ENCODE measurements at regions not wholly inside any gene's neighbourhood (a gene's known extent, or its start where the extent isn't known, plus 50 kb on each side); places are given as distances from the start of the nearest gene placed in this dataset.

DNA sequence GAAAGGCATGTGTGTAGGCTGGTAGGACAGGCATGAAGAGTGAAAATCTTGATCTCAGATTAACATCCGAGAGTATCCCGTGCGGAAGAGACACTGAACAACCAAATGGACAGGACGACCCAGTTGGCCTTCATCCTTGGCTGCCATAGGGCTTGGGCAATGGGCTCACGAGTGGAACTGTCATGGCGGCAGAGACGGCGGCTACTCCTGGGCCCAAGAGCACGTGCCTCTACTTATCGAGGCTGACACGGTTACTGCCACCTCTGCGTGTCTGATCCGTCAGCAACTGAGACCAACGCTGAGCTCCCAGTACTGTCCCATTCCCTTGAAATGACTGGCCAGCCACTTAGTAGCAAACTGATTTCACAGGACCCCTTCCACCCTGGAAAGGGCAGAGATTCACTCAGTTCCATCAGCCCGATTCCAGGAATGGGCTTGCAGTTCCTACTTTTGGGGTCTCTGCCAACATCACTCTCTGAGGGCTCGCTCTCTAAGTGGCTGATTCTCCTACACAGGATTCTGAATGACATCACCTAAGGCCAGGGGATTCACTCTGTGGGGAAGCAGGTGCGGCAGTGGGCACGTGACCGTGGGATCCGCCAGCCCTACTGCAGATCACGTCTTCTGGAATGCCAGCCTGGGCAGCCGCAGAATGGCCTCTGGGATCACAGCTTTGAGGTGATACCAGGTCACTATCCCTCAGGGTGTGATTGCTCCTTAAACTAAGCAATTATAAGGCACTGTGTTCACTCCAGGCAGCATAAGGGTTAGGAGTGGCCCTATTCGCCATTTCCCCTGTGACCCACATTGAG is 97.8 kb downstream of the RPS6KA4 start (continued):
- TF ChIP-seq, protein P1, sequence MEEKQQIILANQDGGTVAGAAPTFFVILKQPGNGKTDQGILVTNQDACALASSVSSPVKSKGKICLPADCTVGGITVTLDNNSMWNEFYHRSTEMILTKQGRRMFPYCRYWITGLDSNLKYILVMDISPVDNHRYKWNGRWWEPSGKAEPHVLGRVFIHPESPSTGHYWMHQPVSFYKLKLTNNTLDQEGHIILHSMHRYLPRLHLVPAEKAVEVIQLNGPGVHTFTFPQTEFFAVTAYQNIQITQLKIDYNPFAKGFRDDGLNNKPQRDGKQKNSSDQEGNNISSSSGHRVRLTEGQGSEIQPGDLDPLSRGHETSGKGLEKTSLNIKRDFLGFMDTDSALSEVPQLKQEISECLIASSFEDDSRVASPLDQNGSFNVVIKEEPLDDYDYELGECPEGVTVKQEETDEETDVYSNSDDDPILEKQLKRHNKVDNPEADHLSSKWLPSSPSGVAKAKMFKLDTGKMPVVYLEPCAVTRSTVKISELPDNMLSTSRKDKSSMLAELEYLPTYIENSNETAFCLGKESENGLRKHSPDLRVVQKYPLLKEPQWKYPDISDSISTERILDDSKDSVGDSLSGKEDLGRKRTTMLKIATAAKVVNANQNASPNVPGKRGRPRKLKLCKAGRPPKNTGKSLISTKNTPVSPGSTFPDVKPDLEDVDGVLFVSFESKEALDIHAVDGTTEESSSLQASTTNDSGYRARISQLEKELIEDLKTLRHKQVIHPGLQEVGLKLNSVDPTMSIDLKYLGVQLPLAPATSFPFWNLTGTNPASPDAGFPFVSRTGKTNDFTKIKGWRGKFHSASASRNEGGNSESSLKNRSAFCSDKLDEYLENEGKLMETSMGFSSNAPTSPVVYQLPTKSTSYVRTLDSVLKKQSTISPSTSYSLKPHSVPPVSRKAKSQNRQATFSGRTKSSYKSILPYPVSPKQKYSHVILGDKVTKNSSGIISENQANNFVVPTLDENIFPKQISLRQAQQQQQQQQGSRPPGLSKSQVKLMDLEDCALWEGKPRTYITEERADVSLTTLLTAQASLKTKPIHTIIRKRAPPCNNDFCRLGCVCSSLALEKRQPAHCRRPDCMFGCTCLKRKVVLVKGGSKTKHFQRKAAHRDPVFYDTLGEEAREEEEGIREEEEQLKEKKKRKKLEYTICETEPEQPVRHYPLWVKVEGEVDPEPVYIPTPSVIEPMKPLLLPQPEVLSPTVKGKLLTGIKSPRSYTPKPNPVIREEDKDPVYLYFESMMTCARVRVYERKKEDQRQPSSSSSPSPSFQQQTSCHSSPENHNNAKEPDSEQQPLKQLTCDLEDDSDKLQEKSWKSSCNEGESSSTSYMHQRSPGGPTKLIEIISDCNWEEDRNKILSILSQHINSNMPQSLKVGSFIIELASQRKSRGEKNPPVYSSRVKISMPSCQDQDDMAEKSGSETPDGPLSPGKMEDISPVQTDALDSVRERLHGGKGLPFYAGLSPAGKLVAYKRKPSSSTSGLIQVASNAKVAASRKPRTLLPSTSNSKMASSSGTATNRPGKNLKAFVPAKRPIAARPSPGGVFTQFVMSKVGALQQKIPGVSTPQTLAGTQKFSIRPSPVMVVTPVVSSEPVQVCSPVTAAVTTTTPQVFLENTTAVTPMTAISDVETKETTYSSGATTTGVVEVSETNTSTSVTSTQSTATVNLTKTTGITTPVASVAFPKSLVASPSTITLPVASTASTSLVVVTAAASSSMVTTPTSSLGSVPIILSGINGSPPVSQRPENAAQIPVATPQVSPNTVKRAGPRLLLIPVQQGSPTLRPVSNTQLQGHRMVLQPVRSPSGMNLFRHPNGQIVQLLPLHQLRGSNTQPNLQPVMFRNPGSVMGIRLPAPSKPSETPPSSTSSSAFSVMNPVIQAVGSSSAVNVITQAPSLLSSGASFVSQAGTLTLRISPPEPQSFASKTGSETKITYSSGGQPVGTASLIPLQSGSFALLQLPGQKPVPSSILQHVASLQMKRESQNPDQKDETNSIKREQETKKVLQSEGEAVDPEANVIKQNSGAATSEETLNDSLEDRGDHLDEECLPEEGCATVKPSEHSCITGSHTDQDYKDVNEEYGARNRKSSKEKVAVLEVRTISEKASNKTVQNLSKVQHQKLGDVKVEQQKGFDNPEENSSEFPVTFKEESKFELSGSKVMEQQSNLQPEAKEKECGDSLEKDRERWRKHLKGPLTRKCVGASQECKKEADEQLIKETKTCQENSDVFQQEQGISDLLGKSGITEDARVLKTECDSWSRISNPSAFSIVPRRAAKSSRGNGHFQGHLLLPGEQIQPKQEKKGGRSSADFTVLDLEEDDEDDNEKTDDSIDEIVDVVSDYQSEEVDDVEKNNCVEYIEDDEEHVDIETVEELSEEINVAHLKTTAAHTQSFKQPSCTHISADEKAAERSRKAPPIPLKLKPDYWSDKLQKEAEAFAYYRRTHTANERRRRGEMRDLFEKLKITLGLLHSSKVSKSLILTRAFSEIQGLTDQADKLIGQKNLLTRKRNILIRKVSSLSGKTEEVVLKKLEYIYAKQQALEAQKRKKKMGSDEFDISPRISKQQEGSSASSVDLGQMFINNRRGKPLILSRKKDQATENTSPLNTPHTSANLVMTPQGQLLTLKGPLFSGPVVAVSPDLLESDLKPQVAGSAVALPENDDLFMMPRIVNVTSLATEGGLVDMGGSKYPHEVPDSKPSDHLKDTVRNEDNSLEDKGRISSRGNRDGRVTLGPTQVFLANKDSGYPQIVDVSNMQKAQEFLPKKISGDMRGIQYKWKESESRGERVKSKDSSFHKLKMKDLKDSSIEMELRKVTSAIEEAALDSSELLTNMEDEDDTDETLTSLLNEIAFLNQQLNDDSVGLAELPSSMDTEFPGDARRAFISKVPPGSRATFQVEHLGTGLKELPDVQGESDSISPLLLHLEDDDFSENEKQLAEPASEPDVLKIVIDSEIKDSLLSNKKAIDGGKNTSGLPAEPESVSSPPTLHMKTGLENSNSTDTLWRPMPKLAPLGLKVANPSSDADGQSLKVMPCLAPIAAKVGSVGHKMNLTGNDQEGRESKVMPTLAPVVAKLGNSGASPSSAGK (IDR thresholded peaks at IDR 0.05), result 0 out of 2 replicates have a peak, but pooled peaks have one; percentile 29
- peak; percentile 42; the same call in 1 of the 2 replicates for TF ChIP-seq L3MBTL2 (IDR thresholded peaks at IDR 0.05)
- TF ChIP-seq, protein P2, sequence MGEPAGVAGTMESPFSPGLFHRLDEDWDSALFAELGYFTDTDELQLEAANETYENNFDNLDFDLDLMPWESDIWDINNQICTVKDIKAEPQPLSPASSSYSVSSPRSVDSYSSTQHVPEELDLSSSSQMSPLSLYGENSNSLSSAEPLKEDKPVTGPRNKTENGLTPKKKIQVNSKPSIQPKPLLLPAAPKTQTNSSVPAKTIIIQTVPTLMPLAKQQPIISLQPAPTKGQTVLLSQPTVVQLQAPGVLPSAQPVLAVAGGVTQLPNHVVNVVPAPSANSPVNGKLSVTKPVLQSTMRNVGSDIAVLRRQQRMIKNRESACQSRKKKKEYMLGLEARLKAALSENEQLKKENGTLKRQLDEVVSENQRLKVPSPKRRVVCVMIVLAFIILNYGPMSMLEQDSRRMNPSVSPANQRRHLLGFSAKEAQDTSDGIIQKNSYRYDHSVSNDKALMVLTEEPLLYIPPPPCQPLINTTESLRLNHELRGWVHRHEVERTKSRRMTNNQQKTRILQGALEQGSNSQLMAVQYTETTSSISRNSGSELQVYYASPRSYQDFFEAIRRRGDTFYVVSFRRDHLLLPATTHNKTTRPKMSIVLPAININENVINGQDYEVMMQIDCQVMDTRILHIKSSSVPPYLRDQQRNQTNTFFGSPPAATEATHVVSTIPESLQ (CRISPR knock-in tag; IDR thresholded peaks at IDR 0.05), result no peak
- TF ChIP-seq, protein P3, sequence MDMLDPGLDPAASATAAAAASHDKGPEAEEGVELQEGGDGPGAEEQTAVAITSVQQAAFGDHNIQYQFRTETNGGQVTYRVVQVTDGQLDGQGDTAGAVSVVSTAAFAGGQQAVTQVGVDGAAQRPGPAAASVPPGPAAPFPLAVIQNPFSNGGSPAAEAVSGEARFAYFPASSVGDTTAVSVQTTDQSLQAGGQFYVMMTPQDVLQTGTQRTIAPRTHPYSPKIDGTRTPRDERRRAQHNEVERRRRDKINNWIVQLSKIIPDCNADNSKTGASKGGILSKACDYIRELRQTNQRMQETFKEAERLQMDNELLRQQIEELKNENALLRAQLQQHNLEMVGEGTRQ (CRISPR knock-in tag; IDR thresholded peaks at IDR 0.05), result peak; percentile 34; the same call in 1 of the 2 replicates
- no peak for TF ChIP-seq ZNF717 (CRISPR knock-in tag; IDR thresholded peaks at IDR 0.05)

Data from K562 (cell line).